Heart left ventricle (tissue), 13 donors: ENCODE measurements at regions not wholly inside any gene's neighbourhood (a gene's known extent, or its start where the extent isn't known, plus 50 kb on each side); places are given as distances from the start of the nearest gene placed in this dataset.

ENCODE experiments used
- CTCF ChIP-seq, 12 donors: fragments of 200-600 bp; sonication (generic) in 4 of 12; IDR thresholded peaks; one replicate each; pipeline versions ENCODE4 v1.5.0 to v1.8.0; 2018 to 2022; ENCODE audit warnings: antibody characterized with exemption in 12 of 12, mild to moderate bottlenecking in 5 of 12
- POLR2A ChIP-seq, 2 donors: fragments of 450-650 bp; IDR thresholded peaks; one replicate each; pipeline ENCODE4 v1.6.1; 2017; ENCODE audit warnings: antibody characterized with exemption in 2 of 2, mild to moderate bottlenecking in 2 of 2, moderate library complexity in 2 of 2
- donor health status: ischemic (EF 13 %, LVEDD 7.1; RV severe dilation, severe dysfunction).
- donor health status: DM: no; HTN: yes; CAD: no.
- donor health status: DM: no; HTN: no; CAD: no.
- donor health status: ischemic (EF 25% LVEDD 6.9; RV normal size, moderate dysfunction).
- donor health status: ischemic (EF 25% LVEDD 5.7; RV mildly dilated, moderate dysfunction).
- donor health status: ischemic (EF 35%, LVEDD 5.7; RV mildly dilated, moderate dysfunction).
- donor health status: nonischemic (EF 11% LVEDD 7.7; RV severe dilation, severe dysfunction).
- donor health status: DM: yes; HTN: yes; CAD: no.
- donor health status: PGD.
- donor health status: ischemic (EF 29% LVEDD 5.4; RV normal size, mild dysfunction).
- donor health status: nonischemic (EF 23%, LVEDD 6.1; RV moderate dilation, normal function).

- TF ChIP-seq CTCF (IDR thresholded peaks at IDR 0.05) (no peak), POLR2A (IDR thresholded peaks at IDR 0.05) (no peak)
Observed at GRCh38 chrX:66756717-66757116, 117.8 kb upstream of the EDA2R start.
